Caco-2 (cell line): ENCODE measurements at regions not wholly inside any gene's neighbourhood (a gene's known extent, or its start where the extent isn't known, plus 50 kb on each side); places are given as distances from the start of the nearest gene placed in this dataset.

Source experiments
- BruUV-seq: library from RNA; stranded (reverse); fragments of 400-500 nt; replicated peaks from 2 replicates; lab custom pipeline; 2021; lab: Mats Ljungman, UMichigan
- CTCF ChIA-PET: fragments of 300-600 bp; sonication (Branson Sonifier 250); formaldehyde crosslinking; loops from one replicate; lab custom pipeline; 2022; ENCODE audit warnings: antibody characterized with exemption; lab: Charles Lee
- POLR2A ChIA-PET: fragments of 300-600 bp; sonication (Branson Sonifier 250); formaldehyde crosslinking; loops from one replicate; lab custom pipeline; 2022; ENCODE audit warnings: antibody characterized with exemption; lab: Charles Lee
- DNase-seq, 2 experiments: peaks; one replicate each; pipeline versions ENCODE4 v3.0.0 to v3.0.0-alpha.2; 2020 to 2022
- H3K27me3 ChIP-seq: replicated peaks from 2 replicates; pipeline ENCODE4 v1.6.0; 2011; ENCODE audit warnings: low read length; ENCODE audit not compliant: control insufficient read depth, insufficient read depth
- H3K36me3 ChIP-seq: 2 replicates; pipeline ENCODE4 v1.5.1; 2011; ENCODE audit warnings: low read length; ENCODE audit not compliant: control insufficient read depth, insufficient read depth
- H3K4me1 ChIP-seq: fragments of 250-450 bp; sonication (Bioruptor Pico); 2 replicates; pipeline ENCODE4 v1.5.1; 2020; ENCODE audit warnings: mild to moderate bottlenecking
- H3K4me3 ChIP-seq: 2 replicates; pipeline ENCODE4 v1.5.1; 2011; ENCODE audit warnings: low read depth, mild to moderate bottlenecking, control low read depth, low read length
- H3K9me3 ChIP-seq: fragments of 250-450 bp; sonication (Bioruptor Pico); 2 replicates; pipeline ENCODE4 v1.5.1; 2020; ENCODE audit warnings: mild to moderate bottlenecking, moderate library complexity
- H3K27ac Mint-ChIP-seq: one replicate; pipeline ENCODE4 v1.8.0; 2022; ENCODE audit warnings: mixed read lengths; ENCODE audit not compliant: unreplicated experiment
- H3K27me3 Mint-ChIP-seq: one replicate; pipeline ENCODE4 v1.8.0; 2022; ENCODE audit warnings: mixed read lengths; ENCODE audit not compliant: insufficient read depth, unreplicated experiment
- H3K36me3 Mint-ChIP-seq: one replicate; pipeline ENCODE4 v1.8.0; 2022; ENCODE audit warnings: mild to moderate bottlenecking, mixed read lengths; ENCODE audit not compliant: insufficient read depth, unreplicated experiment
- H3K4me1 Mint-ChIP-seq: one replicate; pipeline ENCODE4 v1.8.0; 2022; ENCODE audit warnings: low read depth, mixed read lengths; ENCODE audit not compliant: unreplicated experiment
- H3K4me3 Mint-ChIP-seq: one replicate; pipeline ENCODE4 v1.8.0; 2022; ENCODE audit warnings: mild to moderate bottlenecking, moderate library complexity, mixed read lengths; ENCODE audit not compliant: unreplicated experiment
- H3K9me3 Mint-ChIP-seq: one replicate; pipeline ENCODE4 v1.8.0; 2022; ENCODE audit warnings: mixed read lengths; ENCODE audit not compliant: unreplicated experiment
- intact Hi-C: fragments of 100-400 bp; cut with micrococcal nuclease; formaldehyde crosslinking; loops from one replicate; pipeline ENCODE4 v1.10.0; 2022; ENCODE audit not compliant: unreplicated experiment
- TF ChIP-seq, protein P1 (sequence below), 2 experiments: fragments of 200-600 bp in 1 of 2; IDR thresholded peaks; 1 replicate in 1 of 2; 2 replicates in 1 of 2; pipeline versions ENCODE4 v1.5.1 to v1.8.0; 2011 to 2022; ENCODE audit warnings: antibody characterized with exemption in 1 of 2, control low read depth in 1 of 2, inconsistent platforms in 1 of 2, low read depth in 1 of 2, low read length in 1 of 2, mild to moderate bottlenecking in 1 of 2, moderate library complexity in 1 of 2; ENCODE audit not compliant: insufficient read depth in 1 of 2, severe bottlenecking in 1 of 2, unreplicated experiment in 1 of 2

DNA sequence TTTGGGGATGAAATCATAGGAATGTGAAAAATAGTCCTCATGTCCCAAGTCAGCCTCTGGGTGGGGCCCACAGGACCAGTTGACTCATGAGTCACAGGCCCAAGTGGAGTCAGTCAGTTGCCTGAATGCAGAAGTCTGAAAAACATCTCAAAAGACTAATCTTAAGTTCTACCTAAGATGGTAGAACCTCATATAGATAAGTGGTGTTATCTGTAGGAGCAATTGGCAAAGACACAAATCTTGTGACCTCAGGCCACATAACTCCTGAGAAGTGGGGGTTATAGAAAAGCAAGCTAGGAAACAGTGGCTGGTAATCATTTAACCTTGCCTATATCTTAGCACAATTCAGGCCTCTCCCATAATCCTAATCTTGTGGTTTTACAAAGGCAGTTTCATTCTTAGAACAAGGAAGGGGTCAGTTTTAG lies 257.1 kb upstream of the SPOPL start:
- ChIA-PET CTCF (no interaction called here), POLR2A (no interaction called here)
- Mint-ChIP-seq H3K27me3 (no peaks in the 10 kb centered on the region), H3K4me1 (no peaks in the 10 kb centered on the region), H3K4me3 (no peak overlapping the region), H3K36me3 (no peaks in the 10 kb centered on the region), H3K9me3 (no peaks in the 10 kb centered on the region), H3K27ac (no peak overlapping the region)
- intact Hi-C loops: no loop called here
- Histone ChIP-seq H3K4me1 (peaks cover 10% of the 10 kb centered on the region; the same call in 1 of the 2 replicates), H3K4me3 (no peak overlapping the region), H3K27me3 (no peaks in the 10 kb centered on the region), H3K9me3 (no peaks in the 10 kb centered on the region), H3K36me3 (no peaks in the 10 kb centered on the region)
- TF ChIP-seq, protein P1, sequence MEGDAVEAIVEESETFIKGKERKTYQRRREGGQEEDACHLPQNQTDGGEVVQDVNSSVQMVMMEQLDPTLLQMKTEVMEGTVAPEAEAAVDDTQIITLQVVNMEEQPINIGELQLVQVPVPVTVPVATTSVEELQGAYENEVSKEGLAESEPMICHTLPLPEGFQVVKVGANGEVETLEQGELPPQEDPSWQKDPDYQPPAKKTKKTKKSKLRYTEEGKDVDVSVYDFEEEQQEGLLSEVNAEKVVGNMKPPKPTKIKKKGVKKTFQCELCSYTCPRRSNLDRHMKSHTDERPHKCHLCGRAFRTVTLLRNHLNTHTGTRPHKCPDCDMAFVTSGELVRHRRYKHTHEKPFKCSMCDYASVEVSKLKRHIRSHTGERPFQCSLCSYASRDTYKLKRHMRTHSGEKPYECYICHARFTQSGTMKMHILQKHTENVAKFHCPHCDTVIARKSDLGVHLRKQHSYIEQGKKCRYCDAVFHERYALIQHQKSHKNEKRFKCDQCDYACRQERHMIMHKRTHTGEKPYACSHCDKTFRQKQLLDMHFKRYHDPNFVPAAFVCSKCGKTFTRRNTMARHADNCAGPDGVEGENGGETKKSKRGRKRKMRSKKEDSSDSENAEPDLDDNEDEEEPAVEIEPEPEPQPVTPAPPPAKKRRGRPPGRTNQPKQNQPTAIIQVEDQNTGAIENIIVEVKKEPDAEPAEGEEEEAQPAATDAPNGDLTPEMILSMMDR (IDR thresholded peaks at IDR 0.05; ENCODE audit: insufficient read depth in 1 of 2, low read depth in 1 of 2, low read length in 1 of 2, severe bottlenecking in 1 of 2, unreplicated experiment in 1 of 2): no peak
- BruUV-seq: no TSS peak
- DNase-seq: no peak

DNA sequence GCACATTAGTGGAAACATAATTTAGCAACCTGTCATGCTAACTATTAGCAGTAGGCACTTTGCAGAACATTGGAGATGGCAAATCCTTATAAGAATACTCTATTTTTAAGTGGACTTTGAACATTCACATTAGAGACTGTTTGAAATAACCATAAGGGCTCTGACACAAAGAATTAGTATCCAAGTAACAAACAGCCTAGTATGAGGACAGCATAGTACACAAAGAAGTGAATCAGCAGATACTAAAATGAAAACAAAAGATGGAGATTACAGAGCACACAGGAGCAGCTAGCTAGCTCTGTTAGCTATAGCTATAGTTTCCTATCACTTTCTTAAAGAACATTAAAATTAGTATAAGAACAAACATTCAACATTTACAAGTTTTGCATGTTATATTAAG lies 256.3 kb upstream of the SPOPL start:
- Histone ChIP-seq H3K9me3 (no peaks in the 10 kb centered on the region), H3K4me1 (peaks cover 10% of the 10 kb centered on the region; the same call in 1 of the 2 replicates), H3K27me3 (no peaks in the 10 kb centered on the region), H3K4me3 (no peak overlapping the region), H3K36me3 (no peaks in the 10 kb centered on the region)
- POLR2A ChIA-PET: no interaction called here
- no peaks in the 10 kb centered on the region for H3K36me3 Mint-ChIP-seq
- H3K9me3 Mint-ChIP-seq: no peaks in the 10 kb centered on the region
- TF ChIP-seq, protein P1 (IDR thresholded peaks at IDR 0.05; ENCODE audit: insufficient read depth in 1 of 2, low read depth in 1 of 2, low read length in 1 of 2, severe bottlenecking in 1 of 2, unreplicated experiment in 1 of 2): no peak
- H3K4me1 Mint-ChIP-seq: no peaks in the 10 kb centered on the region
- CTCF ChIA-PET: no interaction called here
- BruUV-seq: no TSS peak
- H3K27me3 Mint-ChIP-seq: no peaks in the 10 kb centered on the region
- intact Hi-C loops: no loop called here
- H3K4me3 Mint-ChIP-seq: no peak overlapping the region
- H3K27ac Mint-ChIP-seq: no peak overlapping the region
- no peak for DNase-seq

DNA sequence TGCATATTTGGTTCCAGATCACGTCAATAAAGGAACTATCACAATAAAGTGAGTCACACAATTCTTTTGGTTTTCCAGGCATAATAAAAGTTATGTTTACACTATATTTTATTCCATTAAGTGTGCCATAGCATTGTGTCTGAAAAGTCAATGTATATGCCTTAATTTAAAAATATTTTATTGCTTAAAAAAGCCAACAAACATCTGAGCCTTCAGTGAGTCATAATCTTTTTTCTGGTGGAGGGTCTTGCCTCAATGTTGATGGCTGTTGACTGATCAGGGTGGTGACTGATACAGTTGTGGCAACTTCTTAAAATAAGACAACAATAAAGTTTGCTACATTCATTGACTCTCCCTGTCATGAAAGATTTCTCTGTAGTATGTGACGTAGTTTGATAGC lies 254.3 kb upstream of the SPOPL start:
- H3K4me3 ChIP-seq: no peak overlapping the region
- Mint-ChIP-seq H3K27ac (no peak overlapping the region), H3K9me3 (no peaks in the 10 kb centered on the region), H3K36me3 (no peaks in the 10 kb centered on the region), H3K27me3 (no peaks in the 10 kb centered on the region), H3K4me3 (no peak overlapping the region), H3K4me1 (no peaks in the 10 kb centered on the region)
- H3K4me1 ChIP-seq: peaks cover 10% of the 10 kb centered on the region; the same call in 1 of the 2 replicates
- no peaks in the 10 kb centered on the region for H3K36me3 ChIP-seq
- no peaks in the 10 kb centered on the region for H3K9me3 ChIP-seq
- TF ChIP-seq, protein P1 (IDR thresholded peaks at IDR 0.05; ENCODE audit: insufficient read depth in 1 of 2, low read depth in 1 of 2, low read length in 1 of 2, severe bottlenecking in 1 of 2, unreplicated experiment in 1 of 2): no peak
- intact Hi-C loops: no loop called here
- CTCF ChIA-PET: no interaction called here
- POLR2A ChIA-PET: no interaction called here
- DNase-seq: no peak
- H3K27me3 ChIP-seq: no peaks in the 10 kb centered on the region
- BruUV-seq: no TSS peak
